ENCODE measurements at regions not wholly inside any gene's neighbourhood (a gene's known extent, or its start where the extent isn't known, plus 50 kb on each side); places are given as distances from the start of the nearest gene placed in this dataset.

DNA sequence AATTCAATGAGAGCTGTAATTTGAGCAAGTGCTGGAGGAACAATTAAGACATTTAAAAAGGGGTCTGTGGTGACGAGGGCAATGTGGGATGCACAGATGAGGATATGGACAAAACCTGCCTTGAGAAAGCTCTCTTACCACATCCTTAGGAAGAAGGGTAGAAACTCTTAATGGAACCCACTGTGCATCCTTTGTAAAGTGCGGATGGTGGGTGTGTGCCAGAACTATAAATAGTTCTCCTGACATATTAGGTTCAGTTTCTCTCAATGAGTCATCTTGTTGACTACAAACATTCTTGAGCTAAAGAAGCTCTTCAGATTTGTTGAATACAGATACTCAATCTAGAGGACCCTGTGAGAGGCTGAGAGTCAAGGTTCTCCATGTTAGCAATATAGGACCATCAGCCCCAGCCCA is 106.1 kb upstream of the ANO4 start:
- intact Hi-C loops (cut with DNase I), result no loop called here
- H3K4me1 ChIP-seq (ENCODE audit: control insufficient read depth in 2 of 3, insufficient read depth in 2 of 3, low read depth in 1 of 3, low read length in 3 of 3), result no peaks in the 10 kb centered on the region
- no peak for DNase-seq
- H3K4me3 ChIP-seq (ENCODE audit: low read length in 3 of 3), result no peak overlapping the region
- no peaks in the 10 kb centered on the region for H3K36me3 ChIP-seq (ENCODE audit: control insufficient read depth in 2 of 3, insufficient read depth in 3 of 3, low read length in 3 of 3)
- TF ChIP-seq CTCF (IDR thresholded peaks at IDR 0.05; ENCODE audit: borderline replicate concordance, extremely low read depth, insufficient read depth), result no peak
- H3K27ac ChIP-seq (ENCODE audit: low read depth in 2 of 2, low read length in 2 of 2), result no peak overlapping the region
- peaks cover 0 to 2% (median 0%) of the 10 kb centered on the region in 3 donors for H3K9me3 ChIP-seq (ENCODE audit: control insufficient read depth in 2 of 3, insufficient read depth in 1 of 3, low read length in 3 of 3)
- no peaks in the 10 kb centered on the region for H3K27me3 ChIP-seq (ENCODE audit: control insufficient read depth, insufficient read depth, low read length)
- H3K9ac ChIP-seq (ENCODE audit: low read length in 3 of 3), result no peak overlapping the region
- no peak for FAIRE-seq

GRCh38 chr12:100692502-100692901 is 102.1 kb upstream of the ANO4 start:
- no peak for FAIRE-seq
- H3K27me3 ChIP-seq (ENCODE audit: control insufficient read depth, insufficient read depth, low read length), result no peaks in the 10 kb centered on the region
- intact Hi-C loops (cut with DNase I), result no loop called here
- TF ChIP-seq CTCF (IDR thresholded peaks at IDR 0.05; ENCODE audit: borderline replicate concordance, extremely low read depth, insufficient read depth), result no peak
- no peak overlapping the region for H3K27ac ChIP-seq (ENCODE audit: low read depth in 2 of 2, low read length in 2 of 2)
- no peak for DNase-seq
- H3K36me3 ChIP-seq (ENCODE audit: control insufficient read depth in 2 of 3, insufficient read depth in 3 of 3, low read length in 3 of 3), result no peaks in the 10 kb centered on the region
- no peak overlapping the region for H3K4me3 ChIP-seq (ENCODE audit: low read length in 3 of 3)
- H3K9me3 ChIP-seq (ENCODE audit: control insufficient read depth in 2 of 3, insufficient read depth in 1 of 3, low read length in 3 of 3), result no peaks in the 10 kb centered on the region
- no peaks in the 10 kb centered on the region for H3K4me1 ChIP-seq (ENCODE audit: control insufficient read depth in 2 of 3, insufficient read depth in 2 of 3, low read depth in 1 of 3, low read length in 3 of 3)
- H3K9ac ChIP-seq (ENCODE audit: low read length in 3 of 3), result no peak overlapping the region

DNA sequence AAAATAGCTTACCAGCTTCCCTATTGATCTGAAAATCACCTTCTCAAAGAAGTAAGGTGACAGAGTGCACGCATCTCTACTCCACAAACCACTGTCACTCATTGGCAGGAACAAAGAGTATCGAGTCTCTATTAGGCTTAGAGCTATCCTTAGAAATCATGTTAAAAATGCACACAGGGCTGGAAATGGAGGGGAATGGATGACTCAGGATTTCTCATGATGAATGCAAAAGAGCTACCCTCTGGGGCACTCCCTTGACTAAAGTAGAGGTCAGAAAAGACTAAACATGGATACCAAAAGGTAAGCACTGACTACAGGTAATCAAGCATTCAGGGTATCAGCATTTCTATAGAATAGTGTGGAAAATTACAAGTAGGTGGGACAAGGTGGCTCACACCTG is 96.1 kb upstream of the ANO4 start:
- H3K9me3 ChIP-seq (ENCODE audit: control insufficient read depth in 2 of 3, insufficient read depth in 1 of 3, low read length in 3 of 3), result no peaks in the 10 kb centered on the region
- H3K27me3 ChIP-seq (ENCODE audit: control insufficient read depth, insufficient read depth, low read length), result no peaks in the 10 kb centered on the region
- intact Hi-C loops (cut with DNase I), result no loop called here
- H3K9ac ChIP-seq (ENCODE audit: low read length in 3 of 3), result no peak overlapping the region
- FAIRE-seq, result no peak
- no peak overlapping the region for H3K27ac ChIP-seq (ENCODE audit: low read depth in 2 of 2, low read length in 2 of 2)
- no peaks in the 10 kb centered on the region for H3K4me1 ChIP-seq (ENCODE audit: control insufficient read depth in 2 of 3, insufficient read depth in 2 of 3, low read depth in 1 of 3, low read length in 3 of 3)
- H3K36me3 ChIP-seq (ENCODE audit: control insufficient read depth in 2 of 3, insufficient read depth in 3 of 3, low read length in 3 of 3), result no peaks in the 10 kb centered on the region
- no peak for TF ChIP-seq CTCF (IDR thresholded peaks at IDR 0.05; ENCODE audit: borderline replicate concordance, extremely low read depth, insufficient read depth)
- DNase-seq, result no peak
- no peak overlapping the region for H3K4me3 ChIP-seq (ENCODE audit: low read length in 3 of 3)

GRCh38 chr12:100699209-100699608 is 95.4 kb upstream of the ANO4 start:
- H3K4me1 ChIP-seq (ENCODE audit: control insufficient read depth in 2 of 3, insufficient read depth in 2 of 3, low read depth in 1 of 3, low read length in 3 of 3), result no peaks in the 10 kb centered on the region
- TF ChIP-seq CTCF (IDR thresholded peaks at IDR 0.05; ENCODE audit: borderline replicate concordance, extremely low read depth, insufficient read depth), result no peak
- no peak for DNase-seq
- no peak overlapping the region for H3K4me3 ChIP-seq (ENCODE audit: low read length in 3 of 3)
- intact Hi-C loops (cut with DNase I), result no loop called here
- no peaks in the 10 kb centered on the region for H3K36me3 ChIP-seq (ENCODE audit: control insufficient read depth in 2 of 3, insufficient read depth in 3 of 3, low read length in 3 of 3)
- no peak overlapping the region for H3K27ac ChIP-seq (ENCODE audit: low read depth in 2 of 2, low read length in 2 of 2)
- no peaks in the 10 kb centered on the region for H3K9me3 ChIP-seq (ENCODE audit: control insufficient read depth in 2 of 3, insufficient read depth in 1 of 3, low read length in 3 of 3)
- no peak overlapping the region for H3K9ac ChIP-seq (ENCODE audit: low read length in 3 of 3)
- no peak for FAIRE-seq
- no peaks in the 10 kb centered on the region for H3K27me3 ChIP-seq (ENCODE audit: control insufficient read depth, insufficient read depth, low read length)
